HEK293T (cell line): ENCODE measurements at regions not wholly inside any gene's neighbourhood (a gene's known extent, or its start where the extent isn't known, plus 50 kb on each side); places are given as distances from the start of the nearest gene placed in this dataset.
"Not testable (repeated sequence)": the region's sequence is repeated elsewhere in the genome, so short reads cannot be mapped to it uniquely, and the experiment has no call there.

Experiments
- CTCF ChIA-PET: fragments of 350-600 bp; formaldehyde crosslinking; extraction: SDS; loops from one replicate; lab custom pipeline; 2021; ENCODE audit warnings: antibody characterized with exemption, inconsistent platforms; lab: Yijun Ruan, JAX
- POLR2A ChIA-PET: fragments of 350-600 bp; formaldehyde crosslinking; extraction: SDS; loops from one replicate; lab custom pipeline; 2020; ENCODE audit warnings: antibody characterized with exemption, inconsistent platforms; lab: Yijun Ruan, JAX
- DNase-seq: peaks from one replicate; pipeline ENCODE4 v3.0.0; 2012; ENCODE audit warnings: mixed read lengths; ENCODE audit errors: extremely low spot score
- ARNT ChIP-seq: fragments of 450-650 bp; IDR thresholded peaks from 2 replicates; pipeline ENCODE4 v1.6.1; 2017; ENCODE audit warnings: mild to moderate bottlenecking
- BHLHE40 ChIP-seq: fragments of 450-650 bp; IDR thresholded peaks from 2 replicates; pipeline ENCODE4 v1.6.1; 2016; ENCODE audit warnings: mild to moderate bottlenecking, moderate library complexity, borderline replicate concordance
- CTBP1 ChIP-seq: fragments of 450-650 bp; IDR thresholded peaks from 2 replicates; pipeline ENCODE4 v1.6.1; 2016; ENCODE audit warnings: borderline replicate concordance
- ELF4 ChIP-seq: fragments of 450-650 bp; IDR thresholded peaks from 2 replicates; pipeline ENCODE4 v1.6.1; 2017; ENCODE audit warnings: antibody characterized with exemption
- FOXA1 ChIP-seq: fragments of 450-650 bp; IDR thresholded peaks from 2 replicates; pipeline ENCODE4 v1.6.1; 2016; ENCODE audit warnings: mild to moderate bottlenecking
- FOXK2 ChIP-seq: fragments of 450-650 bp; IDR thresholded peaks from 2 replicates; pipeline ENCODE4 v1.6.1; 2016; ENCODE audit warnings: mild to moderate bottlenecking
- FOXM1 ChIP-seq: fragments of 450-650 bp; IDR thresholded peaks from 2 replicates; pipeline ENCODE4 v1.6.1; 2017; ENCODE audit warnings: mild to moderate bottlenecking, borderline replicate concordance
- HDGF ChIP-seq: fragments of 450-650 bp; IDR thresholded peaks from 2 replicates; pipeline ENCODE4 v1.6.1; 2017; ENCODE audit warnings: antibody characterized with exemption, borderline replicate concordance
- L3MBTL2 ChIP-seq: fragments of 450-650 bp; conservative IDR thresholded peaks from 2 replicates; pipeline ENCODE4 v1.6.1; 2016; ENCODE audit warnings: mild to moderate bottlenecking
- LEF1 ChIP-seq: fragments of 450-650 bp; IDR thresholded peaks from 2 replicates; pipeline ENCODE4 v1.6.1; 2017; ENCODE audit warnings: mild to moderate bottlenecking, borderline replicate concordance
- NFRKB ChIP-seq: fragments of 450-650 bp; IDR thresholded peaks from 2 replicates; pipeline ENCODE4 v1.6.1; 2016; ENCODE audit warnings: mild to moderate bottlenecking, moderate library complexity
- SP1 ChIP-seq: fragments of 450-650 bp; IDR thresholded peaks from 2 replicates; pipeline ENCODE4 v1.6.1; 2017
- SUZ12 ChIP-seq: fragments of 450-650 bp; IDR thresholded peaks from 2 replicates; pipeline ENCODE4 v1.6.1; 2016; ENCODE audit warnings: mild to moderate bottlenecking
- TARDBP ChIP-seq: fragments of 450-650 bp; IDR thresholded peaks from 2 replicates; pipeline ENCODE4 v1.6.1; 2016
- ZNF384 ChIP-seq: fragments of 450-650 bp; IDR thresholded peaks from 2 replicates; pipeline ENCODE4 v1.6.1; 2016
- TF ChIP-seq, protein P1 (sequence below): fragments of 450-650 bp; IDR thresholded peaks from 2 replicates; pipeline ENCODE4 v1.6.1; 2016

- no peak for DNase-seq
- ChIA-PET POLR2A (no interaction called here), CTCF (no interaction called here)
- no peak for TF ChIP-seq ZNF384
- no peak for TF ChIP-seq LEF1
- no peak for TF ChIP-seq SUZ12
- no peak for TF ChIP-seq NFRKB
- no peak for TF ChIP-seq FOXM1
- TF ChIP-seq FOXK2, result no peak
- no peak for TF ChIP-seq L3MBTL2
- TF ChIP-seq ARNT, result no peak
- no peak for TF ChIP-seq SP1
- no peak for TF ChIP-seq TARDBP
- TF ChIP-seq, protein P1, sequence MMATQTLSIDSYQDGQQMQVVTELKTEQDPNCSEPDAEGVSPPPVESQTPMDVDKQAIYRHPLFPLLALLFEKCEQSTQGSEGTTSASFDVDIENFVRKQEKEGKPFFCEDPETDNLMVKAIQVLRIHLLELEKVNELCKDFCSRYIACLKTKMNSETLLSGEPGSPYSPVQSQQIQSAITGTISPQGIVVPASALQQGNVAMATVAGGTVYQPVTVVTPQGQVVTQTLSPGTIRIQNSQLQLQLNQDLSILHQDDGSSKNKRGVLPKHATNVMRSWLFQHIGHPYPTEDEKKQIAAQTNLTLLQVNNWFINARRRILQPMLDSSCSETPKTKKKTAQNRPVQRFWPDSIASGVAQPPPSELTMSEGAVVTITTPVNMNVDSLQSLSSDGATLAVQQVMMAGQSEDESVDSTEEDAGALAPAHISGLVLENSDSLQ, result no peak
Observed at GRCh38 chr2:187775651-187776050, 221.4 kb upstream of the TFPI start.

- TF ChIP-seq L3MBTL2 (no peak), FOXK2 (no peak)
- ChIA-PET POLR2A (no interaction called here), CTCF (no interaction called here)
- no peak for DNase-seq
Observed at GRCh38 chr2:187782301-187782700, 228.1 kb upstream of the TFPI start.

- no peak for DNase-seq
- TF ChIP-seq, protein P1, result no peak
- TF ChIP-seq SUZ12 (no peak), BHLHE40 (no peak), FOXM1 (no peak), L3MBTL2 (no peak), SP1 (no peak), ARNT (no peak), FOXK2 (no peak), NFRKB (no peak), TARDBP (no peak), HDGF (no peak), CTBP1 (no peak), ZNF384 (no peak), FOXA1 (no peak), LEF1 (no peak), ELF4 (no peak)
- ChIA-PET POLR2A (no interaction called here), CTCF (no interaction called here)
Observed at GRCh38 chr2:187783446-187783845, 229.2 kb upstream of the TFPI start.

GRCh38 chr2:187784138-187784537, 229.9 kb upstream of the TFPI start:
- CTCF ChIA-PET, POLR2A ChIA-PET, DNase-seq: not testable (repeated sequence)

DNA sequence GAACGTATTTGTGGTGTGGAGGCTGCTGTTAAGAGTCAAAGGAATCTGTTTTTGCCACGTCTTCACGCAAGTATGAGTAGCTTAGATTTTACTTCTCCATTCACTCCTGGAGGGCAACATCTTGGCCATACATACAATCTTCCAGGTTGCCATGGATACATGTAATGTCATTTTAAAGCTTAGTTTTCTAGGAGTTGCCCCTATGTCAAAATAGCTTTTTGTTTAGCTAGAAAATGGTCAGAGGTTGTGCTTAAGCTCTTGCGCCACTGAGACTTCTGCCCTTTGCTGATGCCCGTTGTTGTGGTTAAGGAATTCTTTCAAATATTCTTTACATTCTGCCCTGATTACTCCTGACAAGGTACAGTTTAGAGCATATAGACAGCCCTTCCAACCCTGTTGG, 245.4 kb upstream of the TFPI start:
- no peak for DNase-seq
- ChIA-PET POLR2A (no interaction called here), CTCF (no interaction called here)
- TF ChIP-seq ZNF384 (no peak), BHLHE40 (no peak)

GRCh38 chr2:187803816-187804215, 249.6 kb upstream of the TFPI start:
- no peak for DNase-seq
- TF ChIP-seq FOXK2, result no peak
- TF ChIP-seq LEF1, result no peak
- TF ChIP-seq ELF4, result no peak
- TF ChIP-seq SP1, result no peak
- TF ChIP-seq, protein P1, result no peak
- no peak for TF ChIP-seq NFRKB
- no peak for TF ChIP-seq L3MBTL2
- no peak for TF ChIP-seq FOXM1
- ChIA-PET POLR2A (no interaction called here), CTCF (no interaction called here)

DNA sequence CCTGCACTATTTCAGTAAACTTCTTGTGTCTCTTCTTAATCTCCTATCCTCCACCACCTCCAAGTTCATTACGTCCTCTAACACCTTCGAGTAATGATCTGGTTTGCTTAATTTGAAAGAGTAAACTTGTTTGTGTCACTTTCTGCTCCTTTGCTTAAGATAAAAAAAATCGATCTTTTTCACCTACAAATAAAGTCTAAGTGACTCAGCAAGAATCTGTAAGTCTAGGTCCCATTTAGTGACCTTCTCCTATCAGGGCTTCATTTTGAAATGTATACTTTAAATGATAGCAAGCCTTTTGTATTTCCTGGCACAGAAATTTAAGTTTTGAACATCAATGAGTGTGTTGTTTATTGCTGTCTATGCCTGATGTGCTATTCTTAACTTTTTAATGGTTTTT, 260.9 kb upstream of the TFPI start:
- DNase-seq, result no peak
- ChIA-PET POLR2A (no interaction called here), CTCF (no interaction called here)
- TF ChIP-seq ZNF384, result no peak

DNA sequence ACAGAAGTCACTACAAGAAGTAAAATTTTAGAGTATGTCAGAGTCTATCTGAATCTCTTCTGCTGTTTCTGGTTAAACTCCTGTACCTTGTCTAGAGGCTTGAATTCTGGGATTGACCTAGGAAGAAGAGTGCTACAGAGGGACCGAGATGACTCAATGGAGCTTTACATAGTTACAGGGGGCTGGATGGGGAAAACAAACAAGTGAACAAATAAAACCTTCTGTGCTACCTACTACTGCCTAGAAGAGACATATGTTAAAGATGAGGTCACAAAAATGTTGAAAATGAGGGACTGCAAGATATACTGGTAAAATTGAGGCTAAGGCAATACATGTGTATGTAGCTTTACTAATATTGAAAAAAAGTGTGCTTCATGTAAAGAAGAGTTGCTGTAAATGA, 265.4 kb upstream of the TFPI start:
- DNase-seq, result no peak
- POLR2A ChIA-PET, result no interaction called here

More for the DNA sequence above, 265.4 kb upstream of the TFPI start:
- CTCF ChIA-PET, result interaction anchor here (0.6 kb wide), 2 partner anchors 245 to 676 kb away, joined by 3 to 6 read pairs; no protein-coding TSS in a partner anchor
- no peak for TF ChIP-seq HDGF
